DOHH2 (cell line): ENCODE measurements at regions not wholly inside any gene's neighbourhood (a gene's known extent, or its start where the extent isn't known, plus 50 kb on each side); places are given as distances from the start of the nearest gene placed in this dataset.

Experiments
- H3F3A ChIP-seq: fragments of 200-600 bp; sonication (generic), shearing (Covaris generic); 2 replicates; pipeline ENCODE4 v1.6.0; 2016; ENCODE audit warnings: antibody characterized with exemption, mild to moderate bottlenecking; ENCODE audit not compliant: control insufficient read depth, insufficient read depth
- H3K27ac ChIP-seq: fragments of 200-600 bp; sonication (generic); 2 replicates; pipeline ENCODE4 v1.5.1; 2014; ENCODE audit warnings: low read depth, mild to moderate bottlenecking, low read length, moderate library complexity
- H3K27me3 ChIP-seq: fragments of 200-600 bp; sonication (generic); 2 replicates; pipeline ENCODE4 v1.6.1; 2014; ENCODE audit warnings: mild to moderate bottlenecking, low read length, mixed read lengths; ENCODE audit not compliant: control insufficient read depth
- H3K36me3 ChIP-seq: fragments of 200-600 bp; sonication (generic); 2 replicates; pipeline ENCODE4 v1.6.1; 2014; ENCODE audit warnings: mild to moderate bottlenecking, low read length, moderate library complexity, mixed read lengths; ENCODE audit not compliant: control insufficient read depth
- H3K4me1 ChIP-seq: fragments of 200-600 bp; sonication (generic); 2 replicates; pipeline ENCODE4 v1.6.1; 2014; ENCODE audit warnings: mild to moderate bottlenecking, low read length, mixed read lengths; ENCODE audit not compliant: control insufficient read depth
- H3K4me2 ChIP-seq: fragments of 200-600 bp; sonication (generic); 2 replicates; pipeline ENCODE4 v1.6.0; 2014; ENCODE audit warnings: mild to moderate bottlenecking, low read length, moderate library complexity
- H3K4me3 ChIP-seq: fragments of 200-600 bp; sonication (generic); 2 replicates; pipeline ENCODE4 v1.5.1; 2014; ENCODE audit warnings: mild to moderate bottlenecking, low read length, mixed read lengths
- H3K79me2 ChIP-seq: fragments of 200-600 bp; sonication (generic); 2 replicates; pipeline ENCODE4 v1.6.1; 2014; ENCODE audit warnings: mild to moderate bottlenecking, low read length, mixed read lengths; ENCODE audit not compliant: control insufficient read depth
- H3K9me2 ChIP-seq: fragments of 200-600 bp; sonication (generic); replicated peaks from 2 replicates; pipeline ENCODE4 v1.6.1; 2014; ENCODE audit warnings: mild to moderate bottlenecking, low read length, mixed read lengths; ENCODE audit not compliant: control insufficient read depth
- H3K9me3 ChIP-seq: fragments of 200-600 bp; sonication (generic); 2 replicates; pipeline ENCODE4 v1.6.1; 2014; ENCODE audit warnings: antibody characterized with exemption, low read length, mixed read lengths; ENCODE audit not compliant: control insufficient read depth, insufficient read depth
- H4K20me1 ChIP-seq: fragments of 200-600 bp; sonication (generic); 2 replicates; pipeline ENCODE4 v1.6.0; 2014; ENCODE audit warnings: low read depth, mild to moderate bottlenecking, antibody characterized with exemption, low read length, moderate library complexity; ENCODE audit not compliant: control insufficient read depth, insufficient read depth
- CTCF ChIP-seq: fragments of 200-600 bp; sonication (generic); IDR thresholded peaks from one replicate; pipeline ENCODE4 v1.5.1; 2014; ENCODE audit warnings: antibody characterized with exemption, mild to moderate bottlenecking, low read depth, low read length; ENCODE audit not compliant: poor library complexity, severe bottlenecking
- EZH2phosphoT487 ChIP-seq: fragments of 200-600 bp; sonication (generic); IDR thresholded peaks from 2 replicates; pipeline ENCODE4 v1.6.1; 2017; ENCODE audit warnings: borderline replicate concordance, mild to moderate bottlenecking, antibody characterized with exemption, low read length, moderate library complexity, mixed read lengths

DNA sequence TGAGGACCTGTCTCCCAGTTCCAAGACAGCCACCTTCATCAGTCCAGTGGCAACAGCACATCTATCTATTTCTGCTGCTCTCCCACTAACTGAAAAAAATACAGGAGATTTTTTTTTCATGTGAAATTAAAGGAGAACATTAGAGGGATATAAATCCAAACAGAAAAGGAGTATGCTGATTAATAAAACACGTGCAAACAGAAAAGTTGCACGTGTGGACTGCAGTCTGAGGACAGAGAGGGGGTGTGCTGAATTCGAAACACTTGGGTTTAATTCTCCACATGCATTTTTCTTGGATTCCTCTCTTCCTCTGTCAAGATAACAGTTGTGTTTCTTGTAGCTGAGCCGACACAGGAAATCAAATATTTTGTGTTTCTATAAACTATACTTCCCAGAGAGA, 113.4 kb downstream of the CYRIA start:
- TF ChIP-seq EZH2phosphoT487: no peak
- TF ChIP-seq CTCF: no peak
- Histone ChIP-seq H3K27ac (no peak overlapping the region), H3K36me3 (no peaks in the 10 kb centered on the region; the same call in 1 of the 2 replicates), H3K4me2 (no peak overlapping the region), H3K9me3 (no peaks in the 10 kb centered on the region), H3K4me3 (no peak overlapping the region), H3K4me1 (no peaks in the 10 kb centered on the region), H3K9me2 (no peaks in the 10 kb centered on the region), H3K79me2 (no peaks in the 10 kb centered on the region), H3F3A (no peaks in the 10 kb centered on the region), H3K27me3 (no peaks in the 10 kb centered on the region), H4K20me1 (no peaks in the 10 kb centered on the region)

DNA sequence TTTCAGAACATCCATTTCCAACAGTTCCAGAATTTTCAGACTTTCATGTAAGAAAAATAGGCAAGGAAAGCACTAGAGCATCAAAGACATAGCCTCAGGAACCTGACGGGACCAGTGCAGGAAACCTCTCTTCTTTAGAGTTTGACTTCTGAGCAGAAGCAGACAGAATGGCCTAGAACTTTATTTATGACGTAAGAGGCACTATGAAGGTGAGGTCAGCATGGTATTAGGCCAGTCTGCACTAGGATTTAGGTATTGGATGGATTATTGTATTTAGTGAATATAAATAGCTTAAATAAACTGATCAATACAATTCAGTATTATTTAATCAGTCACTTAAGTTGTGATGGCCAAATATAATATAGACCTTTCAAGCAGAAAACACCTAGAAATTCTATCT, 117.6 kb downstream of the CYRIA start:
- Histone ChIP-seq H3K27me3 (no peaks in the 10 kb centered on the region), H3K4me1 (no peaks in the 10 kb centered on the region), H3K36me3 (no peaks in the 10 kb centered on the region), H4K20me1 (no peaks in the 10 kb centered on the region), H3K4me2 (no peak overlapping the region), H3K79me2 (no peaks in the 10 kb centered on the region), H3K9me2 (no peaks in the 10 kb centered on the region), H3K9me3 (no peaks in the 10 kb centered on the region), H3K27ac (no peak overlapping the region), H3K4me3 (no peak overlapping the region), H3F3A (no peaks in the 10 kb centered on the region)
- TF ChIP-seq CTCF: no peak
- TF ChIP-seq EZH2phosphoT487: no peak

DNA sequence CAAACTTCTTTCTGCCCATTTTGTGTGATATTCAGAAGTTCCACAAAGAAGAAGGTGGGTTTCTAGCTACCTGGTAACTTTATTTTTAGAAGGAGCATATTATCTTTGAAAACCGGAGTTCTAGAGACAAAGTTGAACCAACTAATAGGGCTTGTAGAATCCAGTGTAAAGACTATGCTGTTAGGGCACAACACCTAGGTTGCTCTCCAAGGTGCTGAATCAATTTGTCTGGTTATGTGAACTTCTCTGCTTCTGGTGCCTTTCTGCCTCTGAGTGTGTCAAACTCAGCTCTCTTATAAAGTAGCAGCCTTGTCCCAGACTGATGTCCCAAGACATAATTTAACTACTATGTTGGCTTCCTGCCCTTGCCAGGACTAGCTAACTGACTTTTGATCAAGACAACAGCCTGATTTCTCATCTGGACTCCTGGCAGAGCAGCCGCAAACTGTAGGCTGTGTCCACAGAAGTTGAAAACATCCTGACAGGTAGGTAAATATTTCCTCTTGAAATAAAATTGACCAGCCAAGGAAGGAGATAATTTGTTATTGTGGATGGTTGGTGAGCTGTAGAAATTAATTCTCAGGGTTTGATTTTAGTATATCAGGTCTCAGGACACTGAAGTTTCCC, 119.4 kb downstream of the CYRIA start:
- H3F3A ChIP-seq: no peaks in the 10 kb centered on the region
- H3K27me3 ChIP-seq: no peaks in the 10 kb centered on the region
- H4K20me1 ChIP-seq: no peaks in the 10 kb centered on the region
- H3K4me3 ChIP-seq: no peak overlapping the region
- no peaks in the 10 kb centered on the region for H3K9me2 ChIP-seq
- TF ChIP-seq CTCF (no peak), EZH2phosphoT487 (no peak)
- H3K27ac ChIP-seq: no peak overlapping the region
- H3K79me2 ChIP-seq: no peaks in the 10 kb centered on the region
- no peak overlapping the region for H3K4me2 ChIP-seq
- H3K9me3 ChIP-seq: no peaks in the 10 kb centered on the region
- H3K36me3 ChIP-seq: no peaks in the 10 kb centered on the region
- H3K4me1 ChIP-seq: no peaks in the 10 kb centered on the region

DNA sequence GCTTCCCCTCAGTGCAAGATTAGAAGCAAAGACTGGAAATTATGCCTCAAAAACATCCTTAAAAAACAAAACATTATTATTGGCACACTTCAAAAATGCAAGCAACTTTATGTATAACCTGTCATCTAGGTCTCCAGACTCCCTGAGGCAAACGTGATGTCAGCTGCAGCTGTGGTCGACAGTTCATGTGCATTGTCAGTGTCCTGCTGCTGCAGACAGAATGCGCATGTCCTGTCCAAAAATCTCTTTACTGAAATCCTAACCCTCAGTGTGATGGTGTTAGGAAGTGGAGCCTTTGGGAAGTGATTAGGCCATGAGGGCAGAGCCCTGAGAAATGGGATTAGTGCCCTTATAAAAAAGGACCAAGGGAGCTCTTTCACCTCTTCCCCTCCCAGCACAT, 126.9 kb downstream of the CYRIA start:
- H3K27ac ChIP-seq: no peak overlapping the region
- peaks cover 9% of the 10 kb centered on the region for H3K27me3 ChIP-seq
- H3K9me3 ChIP-seq: no peaks in the 10 kb centered on the region
- H3K4me2 ChIP-seq: no peak overlapping the region
- no peaks in the 10 kb centered on the region for H3F3A ChIP-seq
- no peak overlapping the region for H3K4me3 ChIP-seq
- H3K79me2 ChIP-seq: no peaks in the 10 kb centered on the region
- no peaks in the 10 kb centered on the region for H4K20me1 ChIP-seq
- no peaks in the 10 kb centered on the region for H3K4me1 ChIP-seq
- TF ChIP-seq EZH2phosphoT487 (no peak), CTCF (no peak)
- no peaks in the 10 kb centered on the region for H3K9me2 ChIP-seq
- H3K36me3 ChIP-seq: no peaks in the 10 kb centered on the region
